PFSK-1 (cell line): ENCODE measurements at regions not wholly inside any gene's neighbourhood (a gene's known extent, or its start where the extent isn't known, plus 50 kb on each side); places are given as distances from the start of the nearest gene placed in this dataset.
A peak's percentile ranks its signal among the peaks of the same experiment; 100 is the strongest.

Experiments used
- FOXP2 ChIP-seq: optimal IDR thresholded peaks from 2 replicates; pipeline ENCODE3; 2011; ENCODE audit warnings: borderline replicate concordance, control low read depth, inconsistent platforms; ENCODE audit not compliant: insufficient read depth; ENCODE audit errors: extremely low read length, extremely low read depth
- POLR2AphosphoS5 ChIP-seq: IDR thresholded peaks from 2 replicates; pipeline ENCODE4 v1.6.1; 2012; ENCODE audit warnings: low read depth, mild to moderate bottlenecking, control low read depth, low read length, moderate library complexity
- REST ChIP-seq, 2 experiments: IDR thresholded peaks; 2 replicates each; pipeline versions ENCODE4 v1.6.1 to v1.8.0; 2011 to 2012; ENCODE audit warnings: low read depth in 2 of 2, low read length in 2 of 2, control low read depth in 1 of 2, inconsistent platforms in 1 of 2, mild to moderate bottlenecking in 1 of 2, moderate library complexity in 1 of 2; ENCODE audit not compliant: insufficient read depth in 1 of 2
- SIN3A ChIP-seq: IDR thresholded peaks from 2 replicates; pipeline ENCODE4 v1.6.1; 2012; ENCODE audit warnings: mild to moderate bottlenecking, low read length, moderate library complexity, borderline replicate concordance; ENCODE audit not compliant: insufficient read depth
- TAF1 ChIP-seq: IDR thresholded peaks from 2 replicates; pipeline ENCODE4 v1.6.1; 2012; ENCODE audit warnings: low read length, control low read depth, borderline replicate concordance; ENCODE audit not compliant: insufficient read depth

DNA sequence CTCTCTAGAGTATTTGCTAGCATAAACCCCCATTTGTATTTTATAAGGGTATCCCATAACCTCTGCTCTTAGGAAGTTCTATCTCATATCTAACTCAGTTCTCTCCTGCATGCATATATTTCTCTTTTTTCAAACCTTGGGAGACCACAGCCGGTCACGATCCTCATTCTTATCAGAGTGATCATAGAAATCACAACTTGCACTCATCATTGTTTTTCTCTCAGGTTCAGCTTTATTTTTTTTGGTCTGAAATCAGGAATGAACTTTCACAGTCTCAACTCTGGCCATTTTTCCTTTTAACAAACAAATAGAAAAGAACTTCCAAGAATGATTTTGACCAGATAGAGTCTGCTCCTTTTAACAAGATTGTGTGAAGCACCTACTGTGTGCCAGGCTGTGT lies 98.6 kb upstream of the BLID start:
- no peak for TF ChIP-seq SIN3A
- no peak for TF ChIP-seq POLR2AphosphoS5
- no peak for TF ChIP-seq TAF1
- no peak for TF ChIP-seq REST (IDR thresholded peaks at IDR 0.05; ENCODE audit: insufficient read depth in 1 of 2, low read depth in 2 of 2, low read length in 2 of 2)
- TF ChIP-seq FOXP2 = no peak

DNA sequence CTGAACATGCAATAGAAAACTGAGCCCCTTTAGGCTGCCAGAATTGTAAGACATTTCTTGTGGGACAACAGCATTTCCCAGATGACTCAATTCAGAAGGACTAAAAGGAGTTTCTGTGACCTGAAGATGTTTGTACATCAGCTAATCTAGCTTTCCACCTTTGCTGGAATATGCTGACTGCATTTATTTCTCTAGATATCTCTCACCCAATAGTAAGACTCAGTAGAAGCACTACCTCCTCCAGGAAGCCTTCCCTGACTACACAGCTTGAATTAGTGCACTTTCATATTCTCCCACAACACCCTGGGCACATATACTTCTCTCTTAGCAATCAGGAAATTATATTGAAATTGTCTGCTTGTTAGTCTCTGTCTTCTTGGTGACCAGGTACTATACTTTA lies 98.1 kb upstream of the BLID start:
- no peak for TF ChIP-seq POLR2AphosphoS5
- no peak for TF ChIP-seq SIN3A
- TF ChIP-seq TAF1 = no peak
- TF ChIP-seq REST (IDR thresholded peaks at IDR 0.05; ENCODE audit: insufficient read depth in 1 of 2, low read depth in 2 of 2, low read length in 2 of 2) = no peak
- TF ChIP-seq FOXP2 = no peak

DNA sequence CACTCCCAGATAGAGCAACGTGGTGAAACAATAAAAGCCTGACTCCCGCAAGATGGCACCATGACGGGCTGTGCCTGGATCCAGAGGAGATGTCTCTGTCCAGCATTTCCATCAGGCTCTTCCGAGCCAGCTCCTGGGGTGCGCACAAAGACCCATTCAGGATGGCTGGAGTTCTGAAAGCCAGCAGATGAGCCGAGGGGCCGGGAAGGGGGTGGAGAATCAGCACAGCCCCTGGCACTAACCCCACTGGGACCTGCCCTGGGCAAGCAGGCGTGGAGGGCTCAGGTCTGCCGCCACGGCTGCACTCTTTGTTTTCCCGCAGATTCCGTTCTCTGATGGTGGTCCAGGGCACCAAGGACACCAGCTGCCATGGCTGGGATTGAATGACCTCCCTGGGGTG lies 97.2 kb upstream of the BLID start:
- no peak for TF ChIP-seq FOXP2
- TF ChIP-seq REST (IDR thresholded peaks at IDR 0.05; ENCODE audit: insufficient read depth in 1 of 2, low read depth in 2 of 2, low read length in 2 of 2) = peak; percentile 69 to 86

DNA sequence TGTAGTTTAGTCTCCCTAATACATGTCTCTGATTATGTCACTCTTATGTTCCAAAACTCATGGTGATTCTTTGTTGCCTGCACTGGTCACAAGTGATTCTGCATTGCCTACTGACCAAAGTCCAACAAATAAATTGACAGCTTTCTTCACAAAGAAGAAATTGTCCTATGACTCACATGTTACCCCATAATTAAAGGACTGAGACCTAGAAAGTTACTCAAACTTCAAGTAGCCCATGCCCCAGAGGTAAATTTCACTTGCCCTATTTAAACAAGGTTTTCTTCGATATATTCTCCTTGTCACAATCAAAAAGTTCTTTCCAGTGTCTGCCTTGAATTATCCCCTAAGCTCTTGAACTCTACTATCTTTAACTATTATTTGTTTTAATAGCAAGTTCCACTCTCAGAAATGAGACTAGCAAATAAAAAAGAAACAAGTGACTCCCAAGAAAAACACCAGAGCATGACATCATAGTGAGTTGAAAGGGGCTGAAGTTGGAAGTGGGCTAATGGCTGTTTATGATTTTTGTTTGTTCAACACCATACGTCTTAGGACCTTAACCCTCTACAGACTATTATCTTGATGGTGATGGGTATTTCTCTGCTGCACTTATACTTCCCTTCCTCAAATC lies 94.5 kb upstream of the BLID start:
- TF ChIP-seq SIN3A (peak; percentile 22; the same call in 1 of the 2 replicates), POLR2AphosphoS5 (no peak)

DNA sequence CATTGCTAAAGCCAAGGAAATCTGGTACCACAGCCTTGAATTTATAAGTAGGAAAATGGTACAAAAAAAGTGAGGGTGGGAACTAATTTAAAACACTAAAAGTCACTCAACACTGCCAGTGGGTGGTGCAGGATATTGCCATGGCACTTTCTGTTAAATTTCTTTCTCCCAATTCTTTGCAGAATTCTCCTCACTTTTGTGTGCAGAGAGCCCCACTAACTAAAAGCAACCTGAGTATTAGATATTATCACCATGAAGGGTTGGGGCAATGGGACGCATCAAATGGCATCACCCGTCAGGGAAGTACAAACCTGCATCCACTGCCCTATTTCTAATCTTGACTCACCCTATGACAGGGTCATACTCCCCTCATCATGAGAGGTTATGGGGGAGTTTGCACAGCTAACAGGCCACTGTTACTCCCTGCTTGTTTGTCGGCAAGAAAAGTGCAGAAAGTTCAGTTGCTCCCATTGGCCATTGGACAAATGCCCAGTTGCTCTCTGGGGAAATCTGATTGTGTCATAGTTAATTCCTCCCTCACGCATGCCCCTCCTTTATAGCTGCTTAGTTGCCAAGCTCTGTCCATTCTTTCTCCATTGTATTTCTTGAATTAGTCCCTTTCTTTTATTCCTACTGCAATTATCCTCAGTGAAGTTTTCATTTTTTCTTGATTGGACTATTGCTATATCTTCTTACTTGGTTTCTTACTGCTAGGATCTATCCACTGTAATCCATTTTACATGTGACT lies 93.8 kb upstream of the BLID start:
- TF ChIP-seq TAF1 = peak; percentile 53; the same call in 1 of the 2 replicates
- peak in 1 of 2 experiments; percentile 78; a peak in 2 of 4 replicates for TF ChIP-seq REST (IDR thresholded peaks at IDR 0.05; ENCODE audit: insufficient read depth in 1 of 2, low read depth in 2 of 2, low read length in 2 of 2)
- no peak for TF ChIP-seq FOXP2
- peak; percentile 97; the same call in 1 of the 2 replicates for TF ChIP-seq SIN3A
- peak; percentile 67; the same call in 1 of the 2 replicates for TF ChIP-seq POLR2AphosphoS5
